ENCODE measurements at regions not wholly inside any gene's neighbourhood (a gene's known extent, or its start where the extent isn't known, plus 50 kb on each side); places are given as distances from the start of the nearest gene placed in this dataset.
A peak's percentile ranks its signal among the peaks of the same experiment; 100 is the strongest.
"Not testable (repeated sequence)": the region's sequence is repeated elsewhere in the genome, so short reads cannot be mapped to it uniquely, and the experiment has no call there.

- DNase-seq = no peak
Measured at GRCh38 chr18:8995096-8995495, 107.4 kb upstream of the NDUFV2 start.

GRCh38 chr18:8996771-8997432, 105.6 kb upstream of the NDUFV2 start:
- DNase-seq = no peak

GRCh38 chr18:8997634-8998033, 104.9 kb upstream of the NDUFV2 start:
- DNase-seq = no peak

- DNase-seq = no peak
Measured at GRCh38 chr18:8998481-8999217, 103.8 kb upstream of the NDUFV2 start.

- DNase-seq = no peak
Measured at GRCh38 chr18:8999872-9000271, 102.6 kb upstream of the NDUFV2 start.

GRCh38 chr18:9000733-9001132, 101.8 kb upstream of the NDUFV2 start:
- no peak for DNase-seq

GRCh38 chr18:9001209-9001608, 101.3 kb upstream of the NDUFV2 start:
- DNase-seq = no peak

- DNase-seq = no peak
Measured at GRCh38 chr18:9003406-9004100, 98.9 kb upstream of the NDUFV2 start.

GRCh38 chr18:9004308-9004707, 98.2 kb upstream of the NDUFV2 start:
- not testable (repeated sequence) for DNase-seq

GRCh38 chr18:9007700-9008099, 94.8 kb upstream of the NDUFV2 start:
- not testable (repeated sequence) for DNase-seq

GRCh38 chr18:9008200-9008708, 94.2 kb upstream of the NDUFV2 start:
- no peak for DNase-seq

- no peak for DNase-seq
Measured at GRCh38 chr18:9008709-9009635, 93.5 kb upstream of the NDUFV2 start.

- DNase-seq = no peak
Measured at GRCh38 chr18:9009703-9010488, 92.6 kb upstream of the NDUFV2 start.

GRCh38 chr18:9011431-9011830, 91.1 kb upstream of the NDUFV2 start:
- DNase-seq = no peak

GRCh38 chr18:9013926-9014373, 88.5 kb upstream of the NDUFV2 start:
- no peak for DNase-seq

GRCh38 chr18:9015689-9016088, 86.8 kb upstream of the NDUFV2 start:
- no peak for DNase-seq

GRCh38 chr18:9016633-9017166, 85.8 kb upstream of the NDUFV2 start:
- DNase-seq = no peak

GRCh38 chr18:9017167-9017904, 85.2 kb upstream of the NDUFV2 start:
- peak; percentile 76 to 85 for DNase-seq

- DNase-seq = no peak
Measured at GRCh38 chr18:9017905-9018227, 84.6 kb upstream of the NDUFV2 start.

GRCh38 chr18:9019135-9019534, 83.4 kb upstream of the NDUFV2 start:
- DNase-seq = no peak

GRCh38 chr18:9020221-9020620, 82.3 kb upstream of the NDUFV2 start:
- DNase-seq = no peak
